ENCODE measurements at regions not wholly inside any gene's neighbourhood (a gene's known extent, or its start where the extent isn't known, plus 50 kb on each side); places are given as distances from the start of the nearest gene placed in this dataset.

- peak; percentile 55 for DNase-seq (ENCODE audit: low spot score)
Measured at GRCh38 chr7:25949736-25950487, 202.1 kb upstream of the NFE2L3 start.

- peak; percentile 83 for DNase-seq (ENCODE audit: low spot score)
Measured at GRCh38 chr7:25950488-25951413, 201.2 kb upstream of the NFE2L3 start.

GRCh38 chr7:25951414-25952260 lies 200.4 kb upstream of the NFE2L3 start:
- DNase-seq (ENCODE audit: low spot score) = peak; percentile 49

GRCh38 chr7:25952261-25953057 lies 199.5 kb upstream of the NFE2L3 start:
- peak; percentile 90 for DNase-seq (ENCODE audit: low spot score)

GRCh38 chr7:25953859-25954258 lies 198.1 kb upstream of the NFE2L3 start:
- no peak for DNase-seq (ENCODE audit: low spot score)

GRCh38 chr7:25954395-25954794 lies 197.6 kb upstream of the NFE2L3 start:
- DNase-seq (ENCODE audit: low spot score) = no peak

GRCh38 chr7:25959168-25959734 lies 192.7 kb upstream of the NFE2L3 start:
- DNase-seq (ENCODE audit: low spot score) = no peak

GRCh38 chr7:25963733-25964132 lies 188.3 kb upstream of the NFE2L3 start:
- no peak for DNase-seq (ENCODE audit: low spot score)

- no peak for DNase-seq (ENCODE audit: low spot score)
Measured at GRCh38 chr7:25964483-25964991, 187.5 kb upstream of the NFE2L3 start.

- DNase-seq (ENCODE audit: low spot score) = no peak
Measured at GRCh38 chr7:25965405-25966123, 186.4 kb upstream of the NFE2L3 start.

- no peak for DNase-seq (ENCODE audit: low spot score)
Measured at GRCh38 chr7:25966469-25966868, 185.5 kb upstream of the NFE2L3 start.

- no peak for DNase-seq (ENCODE audit: low spot score)
Measured at GRCh38 chr7:25967278-25968204, 184.5 kb upstream of the NFE2L3 start.

- DNase-seq (ENCODE audit: low spot score) = no peak
Measured at GRCh38 chr7:25968205-25968993, 183.6 kb upstream of the NFE2L3 start.

- DNase-seq (ENCODE audit: low spot score) = no peak
Measured at GRCh38 chr7:25970356-25970755, 181.6 kb upstream of the NFE2L3 start.

- no peak for DNase-seq (ENCODE audit: low spot score)
Measured at GRCh38 chr7:25970911-25971310, 181.1 kb upstream of the NFE2L3 start.

- no peak for DNase-seq (ENCODE audit: low spot score)
Measured at GRCh38 chr7:25976630-25977029, 175.4 kb upstream of the NFE2L3 start.

- no peak for DNase-seq (ENCODE audit: low spot score)
Measured at GRCh38 chr7:25978466-25978865, 173.5 kb upstream of the NFE2L3 start.

GRCh38 chr7:25979605-25980004 lies 172.4 kb upstream of the NFE2L3 start:
- DNase-seq (ENCODE audit: low spot score) = no peak

All from HuH-7.5 (cell line).